HFFc6 (cell line): ENCODE measurements at regions not wholly inside any gene's neighbourhood (a gene's known extent, or its start where the extent isn't known, plus 50 kb on each side); places are given as distances from the start of the nearest gene placed in this dataset.

ENCODE experiments used
- DNase-seq: peaks from one replicate; pipeline ENCODE4 v3.0.0-alpha.2; 2018
- H3K27ac Mint-ChIP-seq: 2 replicates; pipeline ENCODE4 v1.8.0; 2020; ENCODE audit warnings: mild to moderate bottlenecking, mixed read lengths
- H3K27me3 Mint-ChIP-seq: 2 replicates; pipeline ENCODE4 v1.8.0; 2021; ENCODE audit warnings: mild to moderate bottlenecking, moderate library complexity, mixed read lengths; ENCODE audit not compliant: insufficient read depth
- H3K36me3 Mint-ChIP-seq: 2 replicates; pipeline ENCODE4 v1.8.0; 2021; ENCODE audit warnings: low read depth, mixed read lengths
- H3K4me1 Mint-ChIP-seq: 2 replicates; pipeline ENCODE4 v1.8.0; 2020; ENCODE audit warnings: low read depth, mixed read lengths
- H3K4me3 Mint-ChIP-seq: 2 replicates; pipeline ENCODE4 v1.8.0; 2020; ENCODE audit warnings: mild to moderate bottlenecking, moderate library complexity, mixed read lengths
- H3K9me3 Mint-ChIP-seq: 2 replicates; pipeline ENCODE4 v1.8.0; 2020; ENCODE audit warnings: mild to moderate bottlenecking, mixed read lengths
- CTCF ChIP-seq: fragments of 200-600 bp; sonication (generic); IDR thresholded peaks from 2 replicates; pipeline ENCODE4 v1.5.0; 2021; ENCODE audit warnings: antibody characterized with exemption, mild to moderate bottlenecking

DNA sequence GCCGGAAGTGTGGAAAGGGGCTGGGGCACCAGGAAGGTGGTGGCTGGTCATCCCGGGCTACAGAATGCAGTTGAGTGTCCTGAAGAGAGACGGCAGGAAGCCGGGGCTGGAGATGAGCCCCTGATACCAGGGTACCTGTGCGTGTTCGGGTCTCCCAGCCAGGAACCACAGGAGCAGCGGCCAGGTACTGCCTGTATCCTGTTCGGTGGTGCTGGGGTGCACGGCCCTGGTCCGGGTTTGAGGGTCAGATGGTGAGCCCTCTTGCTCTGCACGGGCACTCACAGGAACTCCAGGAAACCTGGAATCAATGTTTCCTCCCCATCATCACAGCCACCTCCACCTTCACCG, 253.1 kb upstream of the B3GAT1 start:
- H3K36me3 Mint-ChIP-seq: peaks cover 8% of the 10 kb centered on the region; the same call in 1 of the 2 replicates

DNA sequence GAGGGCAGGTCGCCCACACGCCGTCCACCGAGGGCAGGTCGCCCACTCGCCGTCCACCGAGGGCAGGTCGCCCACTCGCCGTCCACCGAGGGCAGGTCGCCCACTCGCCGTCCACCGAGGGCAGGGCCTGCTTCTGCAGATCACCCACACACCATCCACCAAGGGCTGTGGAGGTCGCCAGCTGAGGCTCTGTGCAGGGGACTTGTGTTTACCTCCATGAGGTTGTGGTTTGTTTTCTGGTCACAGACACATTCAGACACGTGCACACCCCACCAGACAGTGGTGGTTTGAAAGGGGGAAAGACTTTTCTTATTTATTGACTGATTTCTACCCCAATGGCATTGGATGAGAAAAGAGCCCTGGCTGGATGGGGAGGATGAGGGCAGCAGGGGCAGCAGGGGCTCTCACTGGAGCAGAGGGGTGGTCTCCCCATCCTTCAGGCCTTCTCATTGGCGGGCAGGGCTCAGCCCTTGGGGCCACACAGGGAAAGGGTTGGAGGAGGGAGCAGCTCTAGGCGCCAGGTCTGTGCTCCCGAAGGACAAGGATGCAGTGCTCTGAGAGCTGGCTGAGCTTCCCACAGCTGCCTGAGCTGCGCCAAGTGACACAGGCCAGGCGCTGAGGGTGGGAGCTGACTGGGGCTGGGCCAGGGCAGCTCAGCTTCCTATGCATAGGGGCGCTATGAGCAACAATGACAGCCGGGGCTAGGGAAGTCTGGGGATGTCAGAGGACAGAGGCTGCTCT, 252.6 kb upstream of the B3GAT1 start:
- peaks cover 4% of the 10 kb centered on the region; the same call in 1 of the 2 replicates for H3K27me3 Mint-ChIP-seq
- H3K36me3 Mint-ChIP-seq: peaks cover 9% of the 10 kb centered on the region; the same call in 1 of the 2 replicates
- no peak for TF ChIP-seq CTCF
- H3K4me1 Mint-ChIP-seq: no peaks in the 10 kb centered on the region
- H3K4me3 Mint-ChIP-seq: no peak overlapping the region
- no peak for DNase-seq
- H3K9me3 Mint-ChIP-seq: peaks cover 87% of the 10 kb centered on the region
- no peak overlapping the region for H3K27ac Mint-ChIP-seq

More for the DNA sequence above, 253.1 kb upstream of the B3GAT1 start:
- no peak for DNase-seq
- Mint-ChIP-seq H3K4me3 (no peak overlapping the region), H3K9me3 (peaks cover 82% of the 10 kb centered on the region), H3K27me3 (peaks cover 4% of the 10 kb centered on the region; the same call in 1 of the 2 replicates), H3K4me1 (no peaks in the 10 kb centered on the region), H3K27ac (no peak overlapping the region)
- TF ChIP-seq CTCF: no peak

DNA sequence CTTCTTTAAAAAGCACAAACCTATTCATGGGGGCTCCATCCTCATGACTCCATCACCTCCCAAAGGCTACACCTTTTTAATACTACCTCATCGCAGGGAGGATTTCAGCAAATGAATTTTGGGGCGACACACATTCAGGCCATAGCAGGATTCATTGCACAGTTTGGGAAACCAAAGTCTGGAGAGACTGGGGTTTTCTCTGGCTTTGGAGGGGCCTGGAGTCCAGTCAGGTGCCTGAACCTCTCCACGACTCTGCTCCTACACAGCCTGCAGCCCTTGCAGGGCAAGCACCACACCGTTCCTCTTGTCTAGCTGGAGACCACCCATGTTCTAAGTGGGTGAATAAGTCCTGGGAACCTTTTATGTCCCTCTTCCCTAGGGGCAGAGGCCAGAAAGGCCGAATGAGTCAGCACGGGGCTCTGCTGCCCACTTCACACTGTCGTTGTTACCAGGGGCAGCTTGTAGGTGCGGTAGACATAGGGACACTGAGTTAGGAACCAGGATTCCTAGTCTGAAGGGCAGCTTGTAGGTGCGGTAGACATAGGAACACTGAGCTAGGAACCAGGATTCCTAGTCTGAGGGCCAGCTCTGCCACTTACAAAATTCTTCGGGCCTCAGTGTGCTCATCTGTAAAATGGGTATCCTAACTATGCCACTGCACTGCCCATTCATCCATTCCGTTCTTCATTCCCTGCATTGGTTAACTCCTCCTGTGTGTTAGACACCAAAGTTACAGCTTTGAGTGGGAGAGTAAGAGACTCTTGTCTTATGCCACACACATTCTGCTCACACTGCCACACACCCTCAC, 251.7 kb upstream of the B3GAT1 start:
- peaks cover 85% of the 10 kb centered on the region for H3K9me3 Mint-ChIP-seq
- peaks cover 4% of the 10 kb centered on the region; the same call in 1 of the 2 replicates for H3K27me3 Mint-ChIP-seq
- no peak for DNase-seq

DNA sequence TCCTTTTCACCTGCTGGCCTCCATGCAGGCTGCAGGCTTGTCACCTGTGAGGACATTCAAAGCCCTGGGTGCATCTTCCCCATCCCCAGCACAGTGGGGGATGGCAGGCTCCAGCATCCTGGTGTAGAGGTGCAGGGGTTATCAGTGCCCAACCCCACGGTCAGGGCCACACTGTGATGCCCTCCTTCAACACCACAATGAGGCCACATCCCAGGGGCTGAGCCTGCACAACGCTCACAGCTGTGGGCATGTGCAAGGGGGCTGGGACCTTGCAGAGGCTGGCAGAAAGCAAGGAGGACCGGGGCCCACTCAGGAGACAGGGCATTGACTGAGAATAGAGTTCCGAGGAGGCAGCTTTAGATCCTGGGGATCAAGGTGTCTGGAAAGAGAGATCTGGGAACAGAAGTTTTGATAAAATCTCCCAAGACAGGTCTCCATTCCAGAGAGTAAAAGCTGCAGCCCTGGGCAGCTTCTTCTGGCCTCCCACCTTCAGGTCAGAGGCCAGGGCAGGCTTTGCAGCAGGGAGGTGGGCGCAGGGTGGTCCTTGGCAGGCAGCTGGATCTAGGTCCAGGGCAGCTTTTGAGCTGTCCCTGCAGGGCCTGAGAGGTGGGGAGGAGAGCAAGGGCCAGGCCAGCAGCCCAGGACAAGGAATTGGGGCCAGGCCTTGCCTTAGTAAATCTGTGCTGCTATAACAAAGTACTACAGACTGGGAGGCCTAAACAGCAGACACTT, 250.8 kb upstream of the B3GAT1 start:
- peaks cover 4% of the 10 kb centered on the region; the same call in 1 of the 2 replicates for H3K27me3 Mint-ChIP-seq
- H3K4me3 Mint-ChIP-seq: no peak overlapping the region
- no peak for DNase-seq
- no peak for TF ChIP-seq CTCF
- no peak overlapping the region for H3K27ac Mint-ChIP-seq
- no peaks in the 10 kb centered on the region for H3K4me1 Mint-ChIP-seq
- H3K36me3 Mint-ChIP-seq: peaks cover 9% of the 10 kb centered on the region; the same call in 1 of the 2 replicates
- peaks cover 88% of the 10 kb centered on the region for H3K9me3 Mint-ChIP-seq

More for the DNA sequence above, 251.7 kb upstream of the B3GAT1 start:
- no peak for TF ChIP-seq CTCF
- Mint-ChIP-seq H3K4me3 (no peak overlapping the region), H3K36me3 (peaks cover 9% of the 10 kb centered on the region; the same call in 1 of the 2 replicates), H3K27ac (no peak overlapping the region), H3K4me1 (no peaks in the 10 kb centered on the region)

DNA sequence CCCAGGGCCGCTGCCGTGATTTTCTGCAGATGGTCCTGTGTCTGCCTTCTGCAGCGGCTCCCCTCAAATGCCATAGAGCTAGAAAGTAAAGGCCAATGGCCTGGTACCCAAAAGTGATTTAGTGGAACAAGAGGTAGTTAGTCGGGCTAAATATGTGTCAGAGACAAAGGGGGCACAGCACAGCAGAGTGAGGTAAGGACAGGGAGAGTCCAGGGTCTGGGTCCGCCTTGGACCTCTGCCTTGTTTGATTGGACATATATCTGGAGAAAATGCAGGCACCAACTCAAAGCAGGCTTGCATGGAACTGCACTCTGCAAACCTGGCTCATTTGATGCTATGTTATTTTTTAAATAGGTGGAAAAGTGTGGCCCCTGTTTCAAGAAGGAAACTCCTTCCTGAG, 249.6 kb upstream of the B3GAT1 start:
- no peak for DNase-seq
- H3K9me3 Mint-ChIP-seq: peaks cover 84% of the 10 kb centered on the region
- peaks cover 9% of the 10 kb centered on the region; the same call in 1 of the 2 replicates for H3K36me3 Mint-ChIP-seq
- H3K4me1 Mint-ChIP-seq: no peaks in the 10 kb centered on the region
- peaks cover 4% of the 10 kb centered on the region; the same call in 1 of the 2 replicates for H3K27me3 Mint-ChIP-seq
- no peak overlapping the region for H3K27ac Mint-ChIP-seq
- TF ChIP-seq CTCF: no peak
- no peak overlapping the region for H3K4me3 Mint-ChIP-seq
